ENCODE measurements at regions not wholly inside any gene's neighbourhood (a gene's known extent, or its start where the extent isn't known, plus 50 kb on each side); places are given as distances from the start of the nearest gene placed in this dataset.

DNA sequence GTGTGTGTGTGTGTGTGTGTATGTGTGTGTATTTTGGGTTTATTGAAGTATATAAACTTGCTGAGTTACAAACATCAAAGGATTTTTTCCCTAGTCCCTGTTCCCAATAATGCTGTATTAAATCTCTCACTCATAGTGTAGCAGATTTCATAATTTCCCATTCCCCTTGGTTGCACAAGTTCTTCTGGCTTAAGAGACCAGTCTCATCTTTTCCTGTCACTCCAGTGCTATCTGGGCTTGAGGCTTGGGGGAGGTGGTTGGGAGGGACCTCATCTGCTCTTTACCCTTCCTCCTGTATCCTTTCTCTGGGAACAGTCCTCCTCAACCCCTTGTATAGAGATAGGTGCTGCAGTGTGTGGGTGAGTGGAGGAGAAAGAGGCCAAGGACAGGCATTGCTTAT lies 285.4 kb upstream of the BOD1L1 start:
- TF ChIP-seq ZNF23 (tag by site-specific recombination; IDR thresholded peaks at IDR 0.05; ENCODE audit: borderline replicate concordance) (no peak), ZNF169 (tag by site-specific recombination; IDR thresholded peaks at IDR 0.05) (no peak), ZNF184 (tag by site-specific recombination; IDR thresholded peaks at IDR 0.05) (no peak), KLF16 (tag by site-specific recombination; IDR thresholded peaks at IDR 0.05) (no peak), EGR2 (tag by site-specific recombination; IDR thresholded peaks at IDR 0.05; ENCODE audit: low read depth) (no peak), ZBTB11 (tag by site-specific recombination; conservative IDR thresholded peaks at IDR 0.05; ENCODE audit: low read depth) (no peak), ATF2 (tag by site-specific recombination; IDR thresholded peaks at IDR 0.05; ENCODE audit: low read depth) (no peak), ZBTB7A (tag by site-specific recombination; IDR thresholded peaks at IDR 0.05; ENCODE audit: low read depth) (no peak), ZNF404 (tag by site-specific recombination; IDR thresholded peaks at IDR 0.05) (no peak), YY2 (tag by site-specific recombination; IDR thresholded peaks at IDR 0.05) (no peak), SCRT2 (tag by site-specific recombination; IDR thresholded peaks at IDR 0.05) (no peak), ZNF10 (tag by site-specific recombination; IDR thresholded peaks at IDR 0.05) (no peak)
- TF ChIP-seq, protein P1, sequence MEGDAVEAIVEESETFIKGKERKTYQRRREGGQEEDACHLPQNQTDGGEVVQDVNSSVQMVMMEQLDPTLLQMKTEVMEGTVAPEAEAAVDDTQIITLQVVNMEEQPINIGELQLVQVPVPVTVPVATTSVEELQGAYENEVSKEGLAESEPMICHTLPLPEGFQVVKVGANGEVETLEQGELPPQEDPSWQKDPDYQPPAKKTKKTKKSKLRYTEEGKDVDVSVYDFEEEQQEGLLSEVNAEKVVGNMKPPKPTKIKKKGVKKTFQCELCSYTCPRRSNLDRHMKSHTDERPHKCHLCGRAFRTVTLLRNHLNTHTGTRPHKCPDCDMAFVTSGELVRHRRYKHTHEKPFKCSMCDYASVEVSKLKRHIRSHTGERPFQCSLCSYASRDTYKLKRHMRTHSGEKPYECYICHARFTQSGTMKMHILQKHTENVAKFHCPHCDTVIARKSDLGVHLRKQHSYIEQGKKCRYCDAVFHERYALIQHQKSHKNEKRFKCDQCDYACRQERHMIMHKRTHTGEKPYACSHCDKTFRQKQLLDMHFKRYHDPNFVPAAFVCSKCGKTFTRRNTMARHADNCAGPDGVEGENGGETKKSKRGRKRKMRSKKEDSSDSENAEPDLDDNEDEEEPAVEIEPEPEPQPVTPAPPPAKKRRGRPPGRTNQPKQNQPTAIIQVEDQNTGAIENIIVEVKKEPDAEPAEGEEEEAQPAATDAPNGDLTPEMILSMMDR (tag by site-specific recombination; IDR thresholded peaks at IDR 0.05) = no peak

All from HEK293 (cell line).